ENCODE measurements at regions not wholly inside any gene's neighbourhood (a gene's known extent, or its start where the extent isn't known, plus 50 kb on each side); places are given as distances from the start of the nearest gene placed in this dataset.

GRCh38 chr10:121385136-121385535 lies 213.1 kb downstream of the FGFR2 start:
- TF ChIP-seq POLR2A (IDR thresholded peaks at IDR 0.05) (no peak), CTCF (IDR thresholded peaks at IDR 0.05) (no peak), POLR2AphosphoS5 (IDR thresholded peaks at IDR 0.05) (no peak)

Measured in stomach (tissue), 4 donors.